ENCODE measurements at regions not wholly inside any gene's neighbourhood (a gene's known extent, or its start where the extent isn't known, plus 50 kb on each side); places are given as distances from the start of the nearest gene placed in this dataset.

- no peak for DNase-seq (ENCODE audit: low spot score)
Observed at GRCh38 chr16:86384980-86385379, 125.3 kb upstream of the FOXF1 start.

- DNase-seq (ENCODE audit: low spot score): no peak
Observed at GRCh38 chr16:86387468-86388440, 122.6 kb upstream of the FOXF1 start.

GRCh38 chr16:86388976-86389375, 121.4 kb upstream of the FOXF1 start:
- no peak for DNase-seq (ENCODE audit: low spot score)

GRCh38 chr16:86389566-86390328, 120.6 kb upstream of the FOXF1 start:
- no peak for DNase-seq (ENCODE audit: low spot score)

GRCh38 chr16:86390335-86390734, 120.0 kb upstream of the FOXF1 start:
- no peak for DNase-seq (ENCODE audit: low spot score)

GRCh38 chr16:86391486-86391885, 118.8 kb upstream of the FOXF1 start:
- no peak for DNase-seq (ENCODE audit: low spot score)

- no peak for DNase-seq (ENCODE audit: low spot score)
Observed at GRCh38 chr16:86391984-86392383, 118.3 kb upstream of the FOXF1 start.

GRCh38 chr16:86392436-86393152, 117.7 kb upstream of the FOXF1 start:
- DNase-seq (ENCODE audit: low spot score): no peak

GRCh38 chr16:86393907-86394626, 116.3 kb upstream of the FOXF1 start:
- DNase-seq (ENCODE audit: low spot score): no peak

GRCh38 chr16:86395477-86395876, 114.8 kb upstream of the FOXF1 start:
- DNase-seq (ENCODE audit: low spot score): no peak

GRCh38 chr16:86396422-86396821, 113.9 kb upstream of the FOXF1 start:
- no peak for DNase-seq (ENCODE audit: low spot score)

- DNase-seq (ENCODE audit: low spot score): no peak
Observed at GRCh38 chr16:86396901-86397311, 113.4 kb upstream of the FOXF1 start.

GRCh38 chr16:86398201-86398600, 112.1 kb upstream of the FOXF1 start:
- no peak for DNase-seq (ENCODE audit: low spot score)

- no peak for DNase-seq (ENCODE audit: low spot score)
Observed at GRCh38 chr16:86398622-86399021, 111.7 kb upstream of the FOXF1 start.

GRCh38 chr16:86401126-86401525, 109.2 kb upstream of the FOXF1 start:
- no peak for DNase-seq (ENCODE audit: low spot score)

- no peak for DNase-seq (ENCODE audit: low spot score)
Observed at GRCh38 chr16:86403085-86403484, 107.2 kb upstream of the FOXF1 start.

- DNase-seq (ENCODE audit: low spot score): no peak
Observed at GRCh38 chr16:86403541-86404163, 106.7 kb upstream of the FOXF1 start.

GRCh38 chr16:86404678-86405077, 105.6 kb upstream of the FOXF1 start:
- DNase-seq (ENCODE audit: low spot score): no peak

- DNase-seq (ENCODE audit: low spot score): no peak
Observed at GRCh38 chr16:86405319-86405718, 105.0 kb upstream of the FOXF1 start.

GRCh38 chr16:86406056-86406455, 104.3 kb upstream of the FOXF1 start:
- DNase-seq (ENCODE audit: low spot score): no peak

GRCh38 chr16:86408685-86409084, 101.6 kb upstream of the FOXF1 start:
- DNase-seq (ENCODE audit: low spot score): no peak

All from CD4-positive, alpha-beta T cell treated with Interleukin-6 at 100 ng/mL for 8 hours (primary cell).